ENCODE measurements at regions not wholly inside any gene's neighbourhood (a gene's known extent, or its start where the extent isn't known, plus 50 kb on each side); places are given as distances from the start of the nearest gene placed in this dataset.

- Mint-ChIP-seq H3K27ac (no peak overlapping the region), H3K4me3 (no peak overlapping the region), H3K36me3 (ENCODE audit: low read depth) (no peaks in the 10 kb centered on the region), H3K27me3 (ENCODE audit: low read depth) (peaks cover 3% of the 10 kb centered on the region), H3K9me3 (peaks cover 21% of the 10 kb centered on the region), H3K4me1 (peaks cover 9% of the 10 kb centered on the region)
- no peak for TF ChIP-seq CTCF (IDR thresholded peaks at IDR 0.05; ENCODE audit: unreplicated experiment in 3 of 3)
These were observed 239.8 kb upstream of the THBS1 start for GRCh38 chr15:39340903-39341645.

- Mint-ChIP-seq H3K27me3 (ENCODE audit: low read depth) (no peaks in the 10 kb centered on the region), H3K9me3 (peaks cover 21% of the 10 kb centered on the region), H3K4me3 (no peak overlapping the region), H3K27ac (no peak overlapping the region), H3K4me1 (peaks cover 4% of the 10 kb centered on the region), H3K36me3 (ENCODE audit: low read depth) (no peaks in the 10 kb centered on the region)
- TF ChIP-seq CTCF (IDR thresholded peaks at IDR 0.05; ENCODE audit: unreplicated experiment in 3 of 3): no peak
These were observed 236.2 kb upstream of the THBS1 start for GRCh38 chr15:39344662-39345141.

- H3K27ac Mint-ChIP-seq: no peak overlapping the region
- H3K27me3 Mint-ChIP-seq (ENCODE audit: low read depth): no peaks in the 10 kb centered on the region
- peaks cover 21% of the 10 kb centered on the region for H3K9me3 Mint-ChIP-seq
- no peak overlapping the region for H3K4me3 Mint-ChIP-seq
- TF ChIP-seq CTCF (IDR thresholded peaks at IDR 0.05; ENCODE audit: unreplicated experiment in 3 of 3): no peak
- peaks cover 4% of the 10 kb centered on the region for H3K4me1 Mint-ChIP-seq
- no peaks in the 10 kb centered on the region for H3K36me3 Mint-ChIP-seq (ENCODE audit: low read depth)
These were observed 235.7 kb upstream of the THBS1 start for GRCh38 chr15:39345176-39345575.

GRCh38 chr15:39347453-39347852, 233.4 kb upstream of the THBS1 start:
- H3K27ac Mint-ChIP-seq: no peak overlapping the region
- no peaks in the 10 kb centered on the region for H3K27me3 Mint-ChIP-seq (ENCODE audit: low read depth)
- peaks cover 10% of the 10 kb centered on the region for H3K9me3 Mint-ChIP-seq
- no peak overlapping the region for H3K4me3 Mint-ChIP-seq
- H3K36me3 Mint-ChIP-seq (ENCODE audit: low read depth): no peaks in the 10 kb centered on the region
- no peaks in the 10 kb centered on the region for H3K4me1 Mint-ChIP-seq
- no peak for TF ChIP-seq CTCF (IDR thresholded peaks at IDR 0.05; ENCODE audit: unreplicated experiment in 3 of 3)

- no peaks in the 10 kb centered on the region for H3K27me3 Mint-ChIP-seq (ENCODE audit: low read depth)
- TF ChIP-seq CTCF (IDR thresholded peaks at IDR 0.05; ENCODE audit: unreplicated experiment in 3 of 3): no peak
- no peaks in the 10 kb centered on the region for H3K36me3 Mint-ChIP-seq (ENCODE audit: low read depth)
- no peaks in the 10 kb centered on the region for H3K4me1 Mint-ChIP-seq
- H3K9me3 Mint-ChIP-seq: no peaks in the 10 kb centered on the region
- H3K4me3 Mint-ChIP-seq: no peak overlapping the region
- no peak overlapping the region for H3K27ac Mint-ChIP-seq
These were observed 230.1 kb upstream of the THBS1 start for GRCh38 chr15:39350785-39351184.

GRCh38 chr15:39354189-39354588, 226.7 kb upstream of the THBS1 start:
- H3K27ac Mint-ChIP-seq: no peak overlapping the region

More at GRCh38 chr15:39354189-39354588, 226.7 kb upstream of the THBS1 start:
- H3K4me1 Mint-ChIP-seq: peaks cover 16% of the 10 kb centered on the region
- H3K9me3 Mint-ChIP-seq: no peaks in the 10 kb centered on the region
- no peak overlapping the region for H3K4me3 Mint-ChIP-seq
- no peak for TF ChIP-seq CTCF (IDR thresholded peaks at IDR 0.05; ENCODE audit: unreplicated experiment in 3 of 3)
- H3K36me3 Mint-ChIP-seq (ENCODE audit: low read depth): no peaks in the 10 kb centered on the region
- H3K27me3 Mint-ChIP-seq (ENCODE audit: low read depth): no peaks in the 10 kb centered on the region
